Activated naive CD4-positive, alpha-beta T cell treated with Interleukin-2 at 50 U/mL for 16 hours (primary cell): ENCODE measurements at regions not wholly inside any gene's neighbourhood (a gene's known extent, or its start where the extent isn't known, plus 50 kb on each side); places are given as distances from the start of the nearest gene placed in this dataset.

Source experiments
- DNase-seq: peaks from one replicate; pipeline ENCODE4 v3.0.0-alpha.2; 2020

GRCh38 chr5:143581649-143582048, 178.2 kb upstream of the NR3C1 start:
- DNase-seq, result no peak

GRCh38 chr5:143581147-143581546, 177.7 kb upstream of the NR3C1 start:
- DNase-seq, result no peak

GRCh38 chr5:143576711-143577484, 173.4 kb upstream of the NR3C1 start:
- no peak for DNase-seq

- no peak for DNase-seq
Observed at GRCh38 chr5:143575286-143575685, 171.8 kb upstream of the NR3C1 start.

GRCh38 chr5:143574236-143574635, 170.8 kb upstream of the NR3C1 start:
- DNase-seq, result no peak

GRCh38 chr5:143573568-143574170, 170.2 kb upstream of the NR3C1 start:
- DNase-seq, result no peak

- DNase-seq, result no peak
Observed at GRCh38 chr5:143572671-143573070, 169.2 kb upstream of the NR3C1 start.

GRCh38 chr5:143571642-143572624, 168.4 kb upstream of the NR3C1 start:
- no peak for DNase-seq

GRCh38 chr5:143570989-143571388, 167.5 kb upstream of the NR3C1 start:
- DNase-seq, result no peak

- DNase-seq, result no peak
Observed at GRCh38 chr5:143569722-143570567, 166.5 kb upstream of the NR3C1 start.

GRCh38 chr5:143569213-143569701, 165.8 kb upstream of the NR3C1 start:
- no peak for DNase-seq

- no peak for DNase-seq
Observed at GRCh38 chr5:143567583-143568504, 164.4 kb upstream of the NR3C1 start.

- no peak for DNase-seq
Observed at GRCh38 chr5:143566139-143566538, 162.7 kb upstream of the NR3C1 start.

- DNase-seq, result no peak
Observed at GRCh38 chr5:143564417-143564816, 160.9 kb upstream of the NR3C1 start.

GRCh38 chr5:143562935-143563334, 159.4 kb upstream of the NR3C1 start:
- DNase-seq, result no peak

GRCh38 chr5:143561219-143561618, 157.7 kb upstream of the NR3C1 start:
- DNase-seq, result no peak

GRCh38 chr5:143560378-143560777, 156.9 kb upstream of the NR3C1 start:
- DNase-seq, result no peak

GRCh38 chr5:143559586-143560109, 156.2 kb upstream of the NR3C1 start:
- DNase-seq, result no peak

- DNase-seq, result no peak
Observed at GRCh38 chr5:143558048-143558447, 154.6 kb upstream of the NR3C1 start.

GRCh38 chr5:143557061-143557818, 153.8 kb upstream of the NR3C1 start:
- DNase-seq, result no peak
